ENCODE measurements at regions not wholly inside any gene's neighbourhood (a gene's known extent, or its start where the extent isn't known, plus 50 kb on each side); places are given as distances from the start of the nearest gene placed in this dataset.

DNA sequence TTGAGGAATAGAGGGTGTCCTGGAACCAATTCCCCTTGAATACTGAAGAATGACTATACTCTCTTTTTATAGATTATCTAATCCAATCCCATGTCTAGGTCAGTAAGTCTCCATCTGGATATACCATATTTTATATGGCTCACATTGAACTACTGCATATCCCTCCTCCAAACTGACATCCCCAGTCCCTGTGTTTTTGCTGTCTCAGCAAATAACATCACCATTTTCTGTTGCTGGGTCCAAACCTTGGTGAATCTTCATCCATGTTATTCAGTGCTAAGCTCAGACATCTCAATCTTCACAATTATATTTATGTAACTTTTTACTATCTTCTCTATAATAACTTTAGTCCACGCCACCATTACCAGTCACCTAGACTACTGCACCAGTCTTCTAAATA is 269.6 kb upstream of the CNTNAP4 start:
- no peak for DNase-seq (ENCODE audit: low read depth)
- CTCF ChIA-PET = no interaction called here
- Histone ChIP-seq H3K36me3 (ENCODE audit: control insufficient read depth, insufficient read depth, low read length) (no peaks in the 10 kb centered on the region), H3K27me3 (ENCODE audit: control insufficient read depth, insufficient read depth, low read length) (no peaks in the 10 kb centered on the region), H3K4me3 (ENCODE audit: low read depth, low read length) (no peak overlapping the region)
- TF ChIP-seq, protein P1, sequence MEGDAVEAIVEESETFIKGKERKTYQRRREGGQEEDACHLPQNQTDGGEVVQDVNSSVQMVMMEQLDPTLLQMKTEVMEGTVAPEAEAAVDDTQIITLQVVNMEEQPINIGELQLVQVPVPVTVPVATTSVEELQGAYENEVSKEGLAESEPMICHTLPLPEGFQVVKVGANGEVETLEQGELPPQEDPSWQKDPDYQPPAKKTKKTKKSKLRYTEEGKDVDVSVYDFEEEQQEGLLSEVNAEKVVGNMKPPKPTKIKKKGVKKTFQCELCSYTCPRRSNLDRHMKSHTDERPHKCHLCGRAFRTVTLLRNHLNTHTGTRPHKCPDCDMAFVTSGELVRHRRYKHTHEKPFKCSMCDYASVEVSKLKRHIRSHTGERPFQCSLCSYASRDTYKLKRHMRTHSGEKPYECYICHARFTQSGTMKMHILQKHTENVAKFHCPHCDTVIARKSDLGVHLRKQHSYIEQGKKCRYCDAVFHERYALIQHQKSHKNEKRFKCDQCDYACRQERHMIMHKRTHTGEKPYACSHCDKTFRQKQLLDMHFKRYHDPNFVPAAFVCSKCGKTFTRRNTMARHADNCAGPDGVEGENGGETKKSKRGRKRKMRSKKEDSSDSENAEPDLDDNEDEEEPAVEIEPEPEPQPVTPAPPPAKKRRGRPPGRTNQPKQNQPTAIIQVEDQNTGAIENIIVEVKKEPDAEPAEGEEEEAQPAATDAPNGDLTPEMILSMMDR (IDR thresholded peaks at IDR 0.05; ENCODE audit: insufficient read depth, low read depth, low read length) = no peak
- POLR2A ChIA-PET = no interaction called here

DNA sequence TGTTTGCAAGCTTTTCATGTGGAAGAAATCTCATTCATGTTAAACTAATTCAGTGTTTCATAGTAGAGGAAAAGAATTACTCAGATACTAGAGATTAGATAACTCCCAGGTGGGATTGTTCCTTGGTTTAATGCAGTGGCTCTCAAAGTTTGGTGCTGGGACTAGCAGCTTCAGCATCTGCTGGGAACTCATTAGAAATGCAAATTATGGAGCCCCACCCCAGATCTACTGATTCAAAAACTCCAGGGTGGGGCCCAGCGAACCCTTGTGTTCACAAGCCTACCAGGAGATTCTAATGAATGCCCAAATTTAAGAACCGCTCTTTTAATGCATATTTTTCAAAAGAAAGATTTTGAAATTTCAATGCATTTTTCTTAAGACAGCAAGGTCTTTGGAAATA is 253.4 kb upstream of the CNTNAP4 start:
- no peaks in the 10 kb centered on the region for H3K36me3 ChIP-seq (ENCODE audit: control insufficient read depth, insufficient read depth, low read length)
- POLR2A ChIA-PET = no interaction called here
- DNase-seq (ENCODE audit: low read depth) = no peak
- TF ChIP-seq, protein P1 (IDR thresholded peaks at IDR 0.05; ENCODE audit: insufficient read depth, low read depth, low read length) = no peak
- H3K4me3 ChIP-seq (ENCODE audit: low read depth, low read length) = no peak overlapping the region
- CTCF ChIA-PET = no interaction called here
- H3K27me3 ChIP-seq (ENCODE audit: control insufficient read depth, insufficient read depth, low read length) = no peaks in the 10 kb centered on the region

DNA sequence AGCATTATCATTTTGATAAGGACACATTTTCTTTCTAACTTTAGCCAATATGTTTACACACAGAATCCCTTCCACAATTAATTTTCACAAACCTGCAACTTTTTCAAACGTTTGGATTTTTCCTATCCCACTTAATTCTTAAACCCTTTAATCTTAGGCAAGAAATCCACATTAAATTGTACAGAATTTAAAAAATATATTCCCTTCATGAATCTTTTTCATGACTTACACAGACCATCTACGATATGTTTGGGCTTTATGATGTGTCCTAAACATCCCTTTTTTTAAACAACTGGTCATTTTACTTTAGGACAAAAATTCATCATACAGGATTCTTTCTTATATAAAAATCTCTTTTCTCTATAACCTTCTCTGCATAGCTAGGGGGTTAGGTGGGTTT is 241.5 kb upstream of the CNTNAP4 start:
- POLR2A ChIA-PET = no interaction called here

DNA sequence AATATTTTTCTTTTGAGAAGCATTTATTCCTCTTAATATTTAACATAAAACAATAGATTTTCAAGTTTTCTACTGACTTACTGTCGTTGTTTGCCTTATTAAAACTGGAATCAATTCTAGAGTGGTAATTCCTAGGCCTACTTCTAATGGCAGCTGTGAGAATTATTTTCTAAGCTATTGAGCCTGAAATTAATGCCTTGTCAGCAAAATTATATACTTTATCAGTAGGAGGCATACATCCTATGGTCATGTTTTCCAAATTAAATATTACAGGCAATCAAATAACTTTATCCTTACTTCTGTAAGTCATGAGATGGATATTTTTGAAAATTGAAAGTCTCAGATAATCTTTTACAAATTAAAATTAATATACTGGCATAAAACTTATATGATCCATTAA is 239.1 kb upstream of the CNTNAP4 start:
- CTCF ChIA-PET = no interaction called here
- DNase-seq (ENCODE audit: low read depth) = no peak
- no peaks in the 10 kb centered on the region for H3K27me3 ChIP-seq (ENCODE audit: control insufficient read depth, insufficient read depth, low read length)
- POLR2A ChIA-PET = no interaction called here
- no peaks in the 10 kb centered on the region for H3K36me3 ChIP-seq (ENCODE audit: control insufficient read depth, insufficient read depth, low read length)
- H3K4me3 ChIP-seq (ENCODE audit: low read depth, low read length) = no peak overlapping the region
- TF ChIP-seq, protein P1 (IDR thresholded peaks at IDR 0.05; ENCODE audit: insufficient read depth, low read depth, low read length) = no peak

More for the DNA sequence above, 241.5 kb upstream of the CNTNAP4 start:
- no peak for DNase-seq (ENCODE audit: low read depth)
- Histone ChIP-seq H3K36me3 (ENCODE audit: control insufficient read depth, insufficient read depth, low read length) (no peaks in the 10 kb centered on the region), H3K4me3 (ENCODE audit: low read depth, low read length) (no peak overlapping the region), H3K27me3 (ENCODE audit: control insufficient read depth, insufficient read depth, low read length) (no peaks in the 10 kb centered on the region)
- CTCF ChIA-PET = no interaction called here
- TF ChIP-seq, protein P1 (IDR thresholded peaks at IDR 0.05; ENCODE audit: insufficient read depth, low read depth, low read length) = no peak

DNA sequence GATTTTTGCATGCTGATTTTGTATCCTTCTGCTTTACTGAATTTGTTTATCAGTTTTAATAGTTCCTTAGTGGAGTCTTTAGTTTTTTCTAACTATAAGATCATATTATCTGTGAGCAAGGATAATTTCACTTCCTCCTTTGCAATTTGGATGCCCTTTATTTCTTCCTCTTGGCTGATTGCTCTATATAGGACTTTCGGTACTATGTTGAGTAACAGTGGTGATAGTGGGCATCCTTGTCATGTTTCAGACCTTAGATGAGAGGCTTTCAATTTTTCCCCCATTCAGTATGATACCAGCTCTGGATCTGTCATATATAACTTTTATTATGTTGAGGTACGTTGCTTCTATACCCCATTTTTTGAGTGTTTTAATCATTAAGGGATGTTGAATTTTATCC is 224.5 kb upstream of the CNTNAP4 start:
- CTCF ChIA-PET = no interaction called here
- H3K36me3 ChIP-seq (ENCODE audit: control insufficient read depth, insufficient read depth, low read length) = no peaks in the 10 kb centered on the region
- no peaks in the 10 kb centered on the region for H3K27me3 ChIP-seq (ENCODE audit: control insufficient read depth, insufficient read depth, low read length)
- POLR2A ChIA-PET = no interaction called here
- H3K4me3 ChIP-seq (ENCODE audit: low read depth, low read length) = no peak overlapping the region
- TF ChIP-seq, protein P1 (IDR thresholded peaks at IDR 0.05; ENCODE audit: insufficient read depth, low read depth, low read length) = no peak
- DNase-seq (ENCODE audit: low read depth) = no peak

Data from BJ (cell line).